ENCODE measurements at regions not wholly inside any gene's neighbourhood (a gene's known extent, or its start where the extent isn't known, plus 50 kb on each side); places are given as distances from the start of the nearest gene placed in this dataset.

GRCh38 chr7:106517508-106517907 lies 143.4 kb downstream of the CCDC71L start:
- Histone ChIP-seq H3K9me3 (ENCODE audit: low read length) (no peaks in the 10 kb centered on the region), H3K27me3 (ENCODE audit: control insufficient read depth in 1 of 2, insufficient read depth in 2 of 2, low read length in 2 of 2) (peaks cover 0 to 8% of the 10 kb centered on the region in 2 experiments; a peak in 2 of 5 replicates), H3K4me1 (ENCODE audit: insufficient read depth, low read length) (no peaks in the 10 kb centered on the region), H3K4me3 (replicated peaks in 1 of 3; ENCODE audit: insufficient read depth in 1 of 3, low read depth in 2 of 3, low read length in 3 of 3) (no peak overlapping the region), H3K27ac (ENCODE audit: extremely low read length, insufficient read depth, low read length) (no peak overlapping the region), H3K36me3 (replicated peaks in 1 of 2; ENCODE audit: control insufficient read depth in 1 of 2, insufficient read depth in 2 of 2, low read length in 2 of 2) (no peaks in the 10 kb centered on the region), H2AFZ (ENCODE audit: low read length) (no peak overlapping the region), H3K79me2 (ENCODE audit: insufficient read depth, low read length) (no peaks in the 10 kb centered on the region), H3K9ac (ENCODE audit: insufficient read depth, low read depth, low read length) (no peak overlapping the region), H4K20me1 (ENCODE audit: insufficient read depth, low read length) (no peaks in the 10 kb centered on the region), H3K4me2 (ENCODE audit: low read depth, low read length) (no peak overlapping the region)
- ChIA-PET POLR2A (no interaction called here), CTCF (ENCODE audit: low intra/inter-chr PET ratio, low total read pairs) (no interaction called here)
- BruUV-seq (replicated peaks): no TSS peak
- no peak for FAIRE-seq
- TF ChIP-seq CENPBD1 (CRISPR knock-in tag; IDR thresholded peaks at IDR 0.05; ENCODE audit: borderline replicate concordance, low read depth): no peak
- no peak for TF ChIP-seq ZNF547 (CRISPR knock-in tag; IDR thresholded peaks at IDR 0.05)
- no peak for TF ChIP-seq ZNF614 (CRISPR knock-in tag; IDR thresholded peaks at IDR 0.05; ENCODE audit: borderline replicate concordance)
- no peak for TF ChIP-seq ZFP36L1 (CRISPR knock-in tag; IDR thresholded peaks at IDR 0.05)
- TF ChIP-seq BATF2 (CRISPR knock-in tag; IDR thresholded peaks at IDR 0.05): no peak
- TF ChIP-seq HOXA7 (CRISPR knock-in tag; IDR thresholded peaks at IDR 0.05): no peak
- TF ChIP-seq ZBTB3 (CRISPR knock-in tag; IDR thresholded peaks at IDR 0.05; ENCODE audit: borderline replicate concordance, low read depth): no peak
- TF ChIP-seq ZFP90 (CRISPR knock-in tag; IDR thresholded peaks at IDR 0.05; ENCODE audit: borderline replicate concordance): no peak
- no peak for TF ChIP-seq CAMTA2 (CRISPR knock-in tag; IDR thresholded peaks at IDR 0.05; ENCODE audit: borderline replicate concordance)
- no peak for TF ChIP-seq JDP2 (CRISPR knock-in tag; IDR thresholded peaks at IDR 0.05; ENCODE audit: borderline replicate concordance)
- no peak for TF ChIP-seq MXD3 (CRISPR knock-in tag; IDR thresholded peaks at IDR 0.05)
- TF ChIP-seq ZNF567 (CRISPR knock-in tag; IDR thresholded peaks at IDR 0.05; ENCODE audit: borderline replicate concordance): no peak
- no peak for TF ChIP-seq PRPF4 (IDR thresholded peaks at IDR 0.05; ENCODE audit: low read depth, low read length, poor library complexity, severe bottlenecking)
- no peak for TF ChIP-seq PAF1 (CRISPR knock-in tag; IDR thresholded peaks at IDR 0.05)
- no peak for TF ChIP-seq MEIS2 (CRISPR knock-in tag; IDR thresholded peaks at IDR 0.05)
- no peak for TF ChIP-seq ZNF776 (CRISPR knock-in tag; IDR thresholded peaks at IDR 0.05)
- TF ChIP-seq HNRNPUL1 (IDR thresholded peaks at IDR 0.05; ENCODE audit: low read depth, low read length): no peak
- TF ChIP-seq NR0B2 (CRISPR knock-in tag; IDR thresholded peaks at IDR 0.05): no peak
- no peak for TF ChIP-seq ZBTB46 (CRISPR knock-in tag; IDR thresholded peaks at IDR 0.05; ENCODE audit: borderline replicate concordance)
- TF ChIP-seq ZMYM3 (CRISPR knock-in tag; IDR thresholded peaks at IDR 0.05): no peak
- intact Hi-C loops (cut with micrococcal nuclease; ENCODE audit: unreplicated experiment) (no loop called here), in situ Hi-C loops (cut with HindIII; ENCODE audit: extremely low pct_ligation_motif_present, low pct_unique_long_range_greater_than_20kb) (no loop called here)
- ATAC-seq: no peak
- DNase-seq (ENCODE audit: low spot score): no peak
- WGBS (ENCODE audit: low lambda C conversion rate): 0% methylated on average over 4 of the region's 4 CpGs

Measured in HepG2 (cell line).